GM19463 (cell line): ENCODE measurements at regions not wholly inside any gene's neighbourhood (a gene's known extent, or its start where the extent isn't known, plus 50 kb on each side); places are given as distances from the start of the nearest gene placed in this dataset.
"Not testable (repeated sequence)": the region's sequence is repeated elsewhere in the genome, so short reads cannot be mapped to it uniquely, and the experiment has no call there.

Source experiments
- ATAC-seq: cut with Tn5 transposase; IDR thresholded peaks from one replicate; pipeline ENCODE4 v1.9.1; 2021; ENCODE audit warnings: mild to moderate bottlenecking, moderate library complexity; ENCODE audit not compliant: unreplicated experiment

DNA sequence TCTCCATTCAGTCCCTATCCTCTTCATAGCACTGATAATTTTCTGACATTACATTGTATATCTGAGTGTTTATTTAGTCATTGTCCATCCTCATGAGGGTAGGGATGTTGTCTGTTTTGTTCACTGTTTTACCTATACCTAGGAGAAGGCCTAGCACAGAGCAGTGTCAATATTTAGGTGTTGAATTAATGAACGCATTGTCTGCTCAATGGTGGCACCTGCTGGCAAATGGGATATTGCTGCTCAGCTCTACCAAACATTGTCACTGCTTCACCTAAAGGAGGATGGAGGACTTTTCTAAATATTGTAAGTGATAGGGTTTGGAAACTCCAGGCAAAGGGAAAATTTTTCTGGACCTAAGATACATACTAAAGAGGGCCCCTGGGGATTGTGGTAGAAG lies 243.9 kb downstream of the RRAGC start:
- ATAC-seq, result no peak

GRCh38 chr1:38614861-38615260 lies 244.7 kb downstream of the RRAGC start:
- ATAC-seq, result no peak

DNA sequence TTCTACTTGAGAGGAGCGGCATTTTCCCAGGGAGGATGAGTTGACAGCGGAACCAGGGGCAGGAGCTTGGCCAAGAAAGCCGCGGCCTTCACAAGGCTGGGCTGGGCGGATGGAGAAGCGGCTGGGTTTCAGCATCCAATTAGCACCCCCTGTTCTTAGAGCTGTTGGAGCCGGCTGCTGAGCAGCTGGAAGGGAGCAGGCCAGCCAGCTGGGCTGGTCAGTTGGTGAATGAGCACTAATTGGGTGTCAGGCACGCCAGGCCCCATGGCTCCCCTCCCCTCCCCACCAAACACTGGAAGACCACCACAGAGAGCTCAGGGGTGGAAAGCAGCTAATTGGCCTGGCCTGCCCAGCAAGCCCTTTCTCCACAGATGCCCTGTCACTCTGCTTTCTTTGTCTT lies 245.6 kb downstream of the RRAGC start:
- no peak for ATAC-seq

GRCh38 chr1:38612951-38613350 lies 246.6 kb downstream of the RRAGC start:
- no peak for ATAC-seq

- no peak for ATAC-seq
Measured at GRCh38 chr1:38611664-38612211, 247.8 kb downstream of the RRAGC start.

GRCh38 chr1:38609166-38610025 lies 250.2 kb downstream of the RRAGC start:
- ATAC-seq, result no peak

- no peak for ATAC-seq
Measured at GRCh38 chr1:38608202-38608864, 251.2 kb downstream of the RRAGC start.

DNA sequence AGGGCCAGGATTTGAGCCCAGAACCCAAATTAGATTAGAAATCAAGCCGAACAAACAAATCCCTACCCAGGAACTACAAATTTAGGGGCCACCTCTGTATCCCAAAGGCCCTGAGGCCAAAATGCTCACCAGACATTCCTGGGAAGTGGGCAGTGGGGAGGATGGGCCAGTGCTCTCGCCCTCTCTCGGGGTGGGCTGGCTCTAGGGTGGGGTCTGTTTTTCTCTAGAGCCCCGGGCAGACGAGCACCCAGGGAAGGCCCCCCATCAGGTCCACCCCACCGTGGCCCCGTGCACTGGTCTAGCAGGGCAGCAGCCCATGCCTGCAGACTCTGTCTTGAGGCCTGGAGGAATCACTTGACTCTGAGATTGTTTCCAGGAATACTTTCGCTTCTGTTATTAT lies 252.0 kb downstream of the RRAGC start:
- ATAC-seq, result no peak

GRCh38 chr1:38605063-38605462 lies 254.5 kb downstream of the RRAGC start:
- ATAC-seq, result no peak

- ATAC-seq, result no peak
Measured at GRCh38 chr1:38603907-38604306, 255.7 kb downstream of the RRAGC start.

DNA sequence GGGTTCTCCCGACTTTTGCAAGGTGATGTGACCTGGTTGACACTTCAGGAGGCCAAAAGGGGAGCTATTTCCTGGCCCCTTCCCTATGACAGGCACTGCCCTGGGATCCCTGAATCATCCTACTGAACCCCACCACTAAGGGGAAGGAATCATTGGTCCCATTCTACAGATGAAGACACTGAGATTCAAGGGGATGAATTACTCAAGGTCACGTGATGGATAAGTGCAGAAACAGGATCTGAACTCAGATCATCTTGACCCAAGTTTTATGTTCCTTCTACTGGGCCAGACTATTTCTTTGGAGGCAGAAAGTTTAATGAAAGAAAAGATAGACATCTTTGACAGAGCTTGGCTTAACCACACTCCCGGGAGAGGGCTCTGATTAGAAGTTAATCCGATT lies 258.7 kb downstream of the RRAGC start:
- no peak for ATAC-seq

DNA sequence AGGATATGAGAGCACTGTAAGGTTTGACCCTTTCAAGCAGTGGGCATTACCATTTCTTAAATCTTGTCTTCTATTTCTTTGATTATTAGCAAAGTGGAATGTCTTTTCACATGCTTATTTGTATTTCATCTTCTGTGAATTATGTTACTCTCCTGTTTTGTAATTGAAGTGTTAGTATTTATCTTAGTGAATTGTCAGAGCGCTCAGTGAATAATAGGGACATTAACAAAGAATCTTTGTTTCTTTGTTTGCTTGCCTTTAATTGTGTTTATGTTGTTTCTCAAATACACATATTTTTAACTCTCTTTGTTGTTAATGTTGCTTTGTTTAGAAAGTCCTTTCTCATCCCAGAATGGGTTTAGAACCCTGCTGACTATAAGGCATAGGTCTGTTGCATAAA lies 259.3 kb downstream of the RRAGC start:
- ATAC-seq, result no peak

DNA sequence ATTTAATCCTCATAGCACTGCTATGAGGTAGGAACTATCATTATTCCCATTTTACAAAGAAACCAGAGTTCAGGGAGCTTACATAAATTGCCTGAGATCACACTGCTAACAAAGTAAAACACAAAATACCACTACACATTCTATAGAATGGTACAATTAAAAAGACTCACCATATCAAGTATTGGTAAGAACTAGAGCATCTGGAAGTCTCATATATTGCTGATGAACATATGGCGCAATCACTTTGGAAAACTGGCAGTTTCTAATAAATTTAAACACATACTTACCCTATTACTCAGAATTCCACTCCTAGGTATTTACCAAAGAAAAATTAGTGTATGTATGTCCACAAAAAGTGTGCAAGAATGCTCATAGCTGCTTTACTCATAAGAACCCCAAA lies 261.5 kb downstream of the RRAGC start:
- no peak for ATAC-seq

GRCh38 chr1:38589036-38589435 lies 270.5 kb downstream of the RRAGC start:
- no peak for ATAC-seq

GRCh38 chr1:38587766-38588165 lies 271.8 kb downstream of the RRAGC start:
- no peak for ATAC-seq

GRCh38 chr1:38586993-38587646 lies 272.5 kb downstream of the RRAGC start:
- ATAC-seq, result no peak

- ATAC-seq, result no peak
Measured at GRCh38 chr1:38585971-38586370, 273.6 kb downstream of the RRAGC start.

- no peak for ATAC-seq
Measured at GRCh38 chr1:38585460-38585859, 274.1 kb downstream of the RRAGC start.

GRCh38 chr1:38584448-38585355 lies 274.9 kb downstream of the RRAGC start:
- no peak for ATAC-seq

DNA sequence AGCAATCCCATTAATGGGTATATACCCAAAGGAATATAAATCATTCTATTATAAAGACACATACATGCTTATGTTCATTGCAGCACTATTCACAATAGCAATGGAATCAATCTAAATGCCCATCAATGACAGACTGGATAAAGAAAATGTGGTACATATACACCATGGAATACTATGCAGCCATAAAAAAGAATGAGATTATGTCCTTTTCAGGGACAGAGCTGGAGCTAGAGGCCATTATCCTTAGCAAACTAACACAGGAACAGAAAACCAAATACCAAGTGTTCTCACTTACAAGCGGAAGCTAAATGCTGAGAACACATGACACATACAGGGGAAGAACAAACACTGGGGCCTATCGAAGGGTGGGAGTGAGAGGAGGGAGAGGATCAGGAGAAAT lies 276.3 kb downstream of the RRAGC start:
- ATAC-seq, result not testable (repeated sequence)

- no peak for ATAC-seq
Measured at GRCh38 chr1:38581396-38581795, 278.2 kb downstream of the RRAGC start.
